HG02852 (cell line): ENCODE measurements at regions not wholly inside any gene's neighbourhood (a gene's known extent, or its start where the extent isn't known, plus 50 kb on each side); places are given as distances from the start of the nearest gene placed in this dataset.

Experiments used
- ATAC-seq: cut with Tn5 transposase; IDR thresholded peaks from one replicate; pipeline ENCODE4 v1.9.1; 2021; ENCODE audit warnings: mild to moderate bottlenecking, moderate library complexity; ENCODE audit not compliant: unreplicated experiment

- peak; percentile 99 for ATAC-seq
Observed at GRCh38 chr3:177426878-177427495, 229.7 kb upstream of the TBL1XR1 start.

- ATAC-seq: no peak
Observed at GRCh38 chr3:177427540-177427939, 230.3 kb upstream of the TBL1XR1 start.

- no peak for ATAC-seq
Observed at GRCh38 chr3:177429079-177429478, 231.8 kb upstream of the TBL1XR1 start.

- ATAC-seq: no peak
Observed at GRCh38 chr3:177429771-177430170, 232.5 kb upstream of the TBL1XR1 start.

- ATAC-seq: no peak
Observed at GRCh38 chr3:177430653-177431052, 233.4 kb upstream of the TBL1XR1 start.

GRCh38 chr3:177431525-177432176 lies 234.4 kb upstream of the TBL1XR1 start:
- no peak for ATAC-seq

GRCh38 chr3:177435301-177435700 lies 238.0 kb upstream of the TBL1XR1 start:
- ATAC-seq: no peak

- no peak for ATAC-seq
Observed at GRCh38 chr3:177437513-177438337, 240.4 kb upstream of the TBL1XR1 start.

- ATAC-seq: no peak
Observed at GRCh38 chr3:177438596-177439220, 241.4 kb upstream of the TBL1XR1 start.

- ATAC-seq: no peak
Observed at GRCh38 chr3:177439694-177440269, 242.5 kb upstream of the TBL1XR1 start.

- ATAC-seq: no peak
Observed at GRCh38 chr3:177440456-177441104, 243.3 kb upstream of the TBL1XR1 start.

- ATAC-seq: no peak
Observed at GRCh38 chr3:177441276-177441812, 244.1 kb upstream of the TBL1XR1 start.

GRCh38 chr3:177441813-177442646 lies 244.7 kb upstream of the TBL1XR1 start:
- peak; percentile 96 for ATAC-seq

- ATAC-seq: no peak
Observed at GRCh38 chr3:177443469-177443868, 246.2 kb upstream of the TBL1XR1 start.

GRCh38 chr3:177444696-177445095 lies 247.4 kb upstream of the TBL1XR1 start:
- no peak for ATAC-seq

- ATAC-seq: no peak
Observed at GRCh38 chr3:177445549-177445948, 248.3 kb upstream of the TBL1XR1 start.

- ATAC-seq: no peak
Observed at GRCh38 chr3:177446165-177446601, 248.9 kb upstream of the TBL1XR1 start.

GRCh38 chr3:177447938-177448337 lies 250.7 kb upstream of the TBL1XR1 start:
- no peak for ATAC-seq

- peak; percentile 20 for ATAC-seq
Observed at GRCh38 chr3:177448987-177449359, 251.7 kb upstream of the TBL1XR1 start.
